Stomach smooth muscle (tissue), 2 donors: ENCODE measurements at regions not wholly inside any gene's neighbourhood (a gene's known extent, or its start where the extent isn't known, plus 50 kb on each side); places are given as distances from the start of the nearest gene placed in this dataset.
A peak's percentile ranks its signal among the peaks of the same experiment; 100 is the strongest.

Source experiments
- H3K27ac ChIP-seq: one replicate; pipeline ENCODE4 v1.7.0; 2013; ENCODE audit warnings: mild to moderate bottlenecking, low read length, inconsistent platforms
- H3K27me3 ChIP-seq, 2 donors: one replicate each; pipeline ENCODE4 v1.7.0; 2013; ENCODE audit warnings: low read length in 2 of 2; ENCODE audit not compliant: insufficient read depth in 2 of 2, control insufficient read depth in 1 of 2
- H3K36me3 ChIP-seq, 2 donors: one replicate each; pipeline ENCODE4 v1.7.0; 2013; ENCODE audit warnings: low read length in 2 of 2; ENCODE audit not compliant: control insufficient read depth in 2 of 2, insufficient read depth in 2 of 2
- H3K4me1 ChIP-seq: one replicate; pipeline ENCODE4 v1.7.0; 2013; ENCODE audit warnings: low read length; ENCODE audit not compliant: control insufficient read depth, insufficient read depth
- H3K4me3 ChIP-seq, 2 donors: one replicate each; pipeline ENCODE4 v1.7.0; 2013; ENCODE audit warnings: low read length in 2 of 2
- H3K9ac ChIP-seq, 2 donors: one replicate each; pipeline ENCODE4 v1.7.0; 2013; ENCODE audit warnings: low read length in 2 of 2, mild to moderate bottlenecking in 1 of 2
- H3K9me3 ChIP-seq, 2 donors: one replicate each; pipeline ENCODE4 v1.7.0; 2013; ENCODE audit warnings: low read length in 2 of 2; ENCODE audit not compliant: control insufficient read depth in 2 of 2
- donor health status: healthy.
- donor health status: Pancreatic carcinoma.

- no peak overlapping the region for H3K4me3 ChIP-seq
- H3K4me1 ChIP-seq = no peaks in the 10 kb centered on the region
- no peaks in the 10 kb centered on the region for H3K36me3 ChIP-seq
- H3K27ac ChIP-seq = no peak overlapping the region
- no peak overlapping the region for H3K9ac ChIP-seq
- no peaks in the 10 kb centered on the region for H3K27me3 ChIP-seq
- H3K9me3 ChIP-seq = no peaks in the 10 kb centered on the region
These were observed 268.0 kb upstream of the TANK start for GRCh38 chr2:160892204-160892603.

GRCh38 chr2:160893581-160893980 is 266.6 kb upstream of the TANK start:
- H3K9ac ChIP-seq = no peak overlapping the region

GRCh38 chr2:160898581-160899307 is 261.5 kb upstream of the TANK start:
- Histone ChIP-seq H3K27me3 (no peaks in the 10 kb centered on the region), H3K9ac (no peak overlapping the region), H3K27ac (no peak overlapping the region), H3K9me3 (no peaks in the 10 kb centered on the region), H3K4me3 (no peak overlapping the region), H3K4me1 (no peaks in the 10 kb centered on the region), H3K36me3 (no peaks in the 10 kb centered on the region)

More at GRCh38 chr2:160893581-160893980, 266.6 kb upstream of the TANK start:
- no peak overlapping the region for H3K27ac ChIP-seq
- H3K9me3 ChIP-seq = no peaks in the 10 kb centered on the region
- no peaks in the 10 kb centered on the region for H3K27me3 ChIP-seq
- H3K4me1 ChIP-seq = no peaks in the 10 kb centered on the region
- no peaks in the 10 kb centered on the region for H3K36me3 ChIP-seq
- H3K4me3 ChIP-seq = no peak overlapping the region

GRCh38 chr2:160901613-160902012 is 258.6 kb upstream of the TANK start:
- Histone ChIP-seq H3K27ac (no peak overlapping the region), H3K36me3 (no peaks in the 10 kb centered on the region), H3K27me3 (no peaks in the 10 kb centered on the region), H3K4me3 (no peak overlapping the region), H3K9me3 (no peaks in the 10 kb centered on the region), H3K4me1 (no peaks in the 10 kb centered on the region), H3K9ac (no peak overlapping the region)

- H3K9me3 ChIP-seq = no peaks in the 10 kb centered on the region
- no peak overlapping the region for H3K4me3 ChIP-seq
- no peaks in the 10 kb centered on the region for H3K27me3 ChIP-seq
- no peak overlapping the region for H3K9ac ChIP-seq
- peaks cover 8% of the 10 kb centered on the region for H3K4me1 ChIP-seq
- no peaks in the 10 kb centered on the region for H3K36me3 ChIP-seq
- H3K27ac ChIP-seq = no peak overlapping the region
These were observed 254.4 kb upstream of the TANK start for GRCh38 chr2:160905862-160906261.

GRCh38 chr2:160906878-160907277 is 253.3 kb upstream of the TANK start:
- Histone ChIP-seq H3K4me1 (peaks cover 8% of the 10 kb centered on the region), H3K9me3 (no peaks in the 10 kb centered on the region), H3K36me3 (no peaks in the 10 kb centered on the region), H3K27me3 (no peaks in the 10 kb centered on the region), H3K4me3 (no peak overlapping the region), H3K9ac (no peak overlapping the region), H3K27ac (no peak overlapping the region)

GRCh38 chr2:160907738-160908137 is 252.5 kb upstream of the TANK start:
- H3K4me1 ChIP-seq = peaks cover 8% of the 10 kb centered on the region
- no peak overlapping the region for H3K4me3 ChIP-seq
- H3K9ac ChIP-seq = no peak overlapping the region
- H3K27ac ChIP-seq = no peak overlapping the region
- H3K36me3 ChIP-seq = no peaks in the 10 kb centered on the region
- H3K9me3 ChIP-seq = no peaks in the 10 kb centered on the region
- no peaks in the 10 kb centered on the region for H3K27me3 ChIP-seq

GRCh38 chr2:160908157-160908556 is 252.1 kb upstream of the TANK start:
- no peaks in the 10 kb centered on the region for H3K27me3 ChIP-seq
- H3K9ac ChIP-seq = no peak overlapping the region
- H3K4me3 ChIP-seq = no peak overlapping the region
- no peaks in the 10 kb centered on the region for H3K9me3 ChIP-seq
- H3K4me1 ChIP-seq = peaks cover 8% of the 10 kb centered on the region
- no peak overlapping the region for H3K27ac ChIP-seq
- H3K36me3 ChIP-seq = no peaks in the 10 kb centered on the region

GRCh38 chr2:160909781-160910242 is 250.4 kb upstream of the TANK start:
- Histone ChIP-seq H3K27me3 (no peaks in the 10 kb centered on the region), H3K4me1 (peaks cover 8% of the 10 kb centered on the region), H3K4me3 (peak overlapping the region in 1 of 2 donors; percentile 47), H3K27ac (peak overlapping the region; percentile 47), H3K9me3 (no peaks in the 10 kb centered on the region), H3K36me3 (no peaks in the 10 kb centered on the region), H3K9ac (no peak overlapping the region)

GRCh38 chr2:160910681-160911080 is 249.5 kb upstream of the TANK start:
- Histone ChIP-seq H3K9me3 (no peaks in the 10 kb centered on the region), H3K36me3 (no peaks in the 10 kb centered on the region), H3K4me1 (peaks cover 8% of the 10 kb centered on the region), H3K27ac (no peak overlapping the region), H3K4me3 (peak overlapping the region in 1 of 2 donors; percentile 47), H3K9ac (peak overlapping the region in 1 of 2 donors; percentile 17), H3K27me3 (no peaks in the 10 kb centered on the region)

GRCh38 chr2:160911258-160911657 is 249.0 kb upstream of the TANK start:
- H3K9me3 ChIP-seq = no peaks in the 10 kb centered on the region
- H3K4me1 ChIP-seq = peaks cover 8% of the 10 kb centered on the region
- H3K27ac ChIP-seq = no peak overlapping the region
- H3K9ac ChIP-seq = no peak overlapping the region
- no peak overlapping the region for H3K4me3 ChIP-seq
- H3K36me3 ChIP-seq = no peaks in the 10 kb centered on the region
- no peaks in the 10 kb centered on the region for H3K27me3 ChIP-seq
